GM12878 (cell line): ENCODE measurements at regions not wholly inside any gene's neighbourhood (a gene's known extent, or its start where the extent isn't known, plus 50 kb on each side); places are given as distances from the start of the nearest gene placed in this dataset.

Experiments
- ATAC-seq: fragments of 200-7000 bp; cut with Tn5 transposase; 3 replicates; pipeline ENCODE4 v1.9.1; 2020; ENCODE audit warnings: mild to moderate bottlenecking, moderate library complexity
- BruUV-seq: library from RNA; stranded (reverse); fragments of 400-500 nt; replicated peaks from 2 replicates; lab custom pipeline; 2021; lab: Mats Ljungman, UMichigan
- CTCF ChIA-PET: fragments of 300-600 bp; sonication (Branson Sonifier 250); formaldehyde crosslinking; extraction: SDS; loops from one replicate; lab custom pipeline; 2021; ENCODE audit warnings: inconsistent platforms; lab: Yijun Ruan, JAX
- POLR2A ChIA-PET: fragments of 350-600 bp; formaldehyde crosslinking; extraction: SDS; loops from one replicate; lab custom pipeline; 2021; ENCODE audit warnings: inconsistent platforms; lab: Charles Lee
- RAD21 ChIA-PET: fragments of 300-600 bp; sonication (Branson Sonifier 250); formaldehyde crosslinking; loops from one replicate; lab custom pipeline; 2023; ENCODE audit warnings: antibody characterized with exemption; ENCODE audit not compliant: unreplicated experiment; lab: Charles Lee
- SMC1A ChIA-PET: fragments of 300-600 bp; sonication (Branson Sonifier 250); formaldehyde crosslinking; loops from one replicate; lab custom pipeline; 2023; ENCODE audit not compliant: unreplicated experiment, uncharacterized antibody; lab: Charles Lee
- DNase-seq: peaks from one replicate; pipeline ENCODE4 v3.0.0-alpha.2; 2011; ENCODE audit warnings: low read depth, low spot score
- FAIRE-seq: peaks from 3 replicates; lab custom pipeline; 2011; peaks lifted over from hg19 to GRCh38; lab: Jason Lieb, UNC
- H2AFZ ChIP-seq: 2 replicates; pipeline ENCODE4 v1.6.0; 2011; ENCODE audit warnings: low read depth, low read length, control low read depth; ENCODE audit not compliant: control insufficient read depth
- H3K27ac ChIP-seq: 2 replicates; pipeline ENCODE4 v1.5.1; 2011; ENCODE audit warnings: control low read depth; ENCODE audit not compliant: control insufficient read depth, insufficient read depth
- H3K27me3 ChIP-seq, 2 experiments: replicated peaks in 1 of 2; 2 replicates each; pipeline versions ENCODE4 v1.6.0 to v1.6.1; 2011; ENCODE audit warnings: low read length in 1 of 2; ENCODE audit not compliant: control insufficient read depth in 2 of 2, insufficient read depth in 2 of 2
- H3K36me3 ChIP-seq, 2 experiments: 2 replicates each; pipeline ENCODE4 v1.5.1; 2011; ENCODE audit warnings: low read length in 1 of 2; ENCODE audit not compliant: control insufficient read depth in 2 of 2, insufficient read depth in 2 of 2
- H3K4me1 ChIP-seq: 2 replicates; pipeline ENCODE4 v1.6.1; 2011; ENCODE audit warnings: mild to moderate bottlenecking, low read length, moderate library complexity, mixed read lengths; ENCODE audit not compliant: control insufficient read depth, insufficient read depth
- H3K4me2 ChIP-seq: 2 replicates; pipeline ENCODE4 v1.6.0; 2011; ENCODE audit warnings: control low read depth; ENCODE audit not compliant: control insufficient read depth, insufficient read depth
- H3K4me3 ChIP-seq: fragments of 200-600 bp; sonication (generic); 2 replicates; pipeline ENCODE4 v1.5.1; 2016
- H3K79me2 ChIP-seq: 2 replicates; pipeline ENCODE4 v1.6.0; 2011; ENCODE audit warnings: low read length; ENCODE audit not compliant: control insufficient read depth, insufficient read depth
- H3K9ac ChIP-seq: 2 replicates; pipeline ENCODE4 v1.8.0; 2011; ENCODE audit warnings: low read length, control low read depth, mixed read lengths; ENCODE audit not compliant: control insufficient read depth, insufficient read depth
- H3K9me3 ChIP-seq: replicated peaks from 3 replicates; pipeline ENCODE4 v1.5.1; 2011; ENCODE audit warnings: mild to moderate bottlenecking, low read length; ENCODE audit not compliant: control insufficient read depth, insufficient read depth
- H4K20me1 ChIP-seq: 2 replicates; pipeline ENCODE4 v1.6.0; 2011; ENCODE audit not compliant: control insufficient read depth, insufficient read depth
- ATF7 ChIP-seq: fragments of 450-650 bp; IDR thresholded peaks from 2 replicates; pipeline ENCODE4 v1.6.1; 2016; ENCODE audit warnings: low read depth, mild to moderate bottlenecking
- CHD4 ChIP-seq: fragments of 200-600 bp; sonication (generic); IDR thresholded peaks from 2 replicates; pipeline ENCODE4 v1.6.1; 2016; ENCODE audit warnings: mild to moderate bottlenecking
- EP300 ChIP-seq, 2 experiments: fragments of 150-350 bp in 1 of 2; IDR thresholded peaks; 2 replicates each; pipeline ENCODE4 v1.6.1; 2011 to 2012; ENCODE audit warnings: low read depth in 2 of 2, low read length in 2 of 2, borderline replicate concordance in 1 of 2, improper control_type of control experiment in 1 of 2, inconsistent platforms in 1 of 2; ENCODE audit not compliant: control insufficient read depth in 1 of 2
- HDAC6 ChIP-seq: fragments of 200-600 bp; sonication (generic); IDR thresholded peaks from one replicate; pipeline ENCODE4 v1.8.0; 2017; ENCODE audit warnings: antibody characterized with exemption; ENCODE audit not compliant: unreplicated experiment
- IKZF2 ChIP-seq, 2 experiments: fragments of 450-650 bp; IDR thresholded peaks; 2 replicates each; pipeline ENCODE4 v1.6.1; 2017; ENCODE audit warnings: mild to moderate bottlenecking in 2 of 2, moderate library complexity in 2 of 2
- KDM1A ChIP-seq: fragments of 200-600 bp; sonication (generic); IDR thresholded peaks from 2 replicates; pipeline ENCODE4 v1.6.1; 2016; ENCODE audit warnings: borderline replicate concordance
- MEF2B ChIP-seq: fragments of 450-650 bp; IDR thresholded peaks from 2 replicates; pipeline ENCODE4 v1.6.1; 2018; ENCODE audit warnings: mild to moderate bottlenecking, moderate library complexity; ENCODE audit not compliant: partially characterized antibody, poor library complexity, severe bottlenecking
- MTA2 ChIP-seq: fragments of 450-650 bp; IDR thresholded peaks from 2 replicates; pipeline ENCODE4 v1.6.1; 2016; ENCODE audit warnings: low read depth, mild to moderate bottlenecking, moderate library complexity
- MYB ChIP-seq: fragments of 150-350 bp; IDR thresholded peaks from 2 replicates; pipeline ENCODE4 v1.6.1; 2014; ENCODE audit warnings: mild to moderate bottlenecking, low read depth, low read length, borderline replicate concordance
- NBN ChIP-seq: fragments of 450-650 bp; IDR thresholded peaks from 2 replicates; pipeline ENCODE4 v1.6.1; 2016
- SIX5 ChIP-seq: IDR thresholded peaks from 2 replicates; pipeline ENCODE4 v1.6.1; 2011; ENCODE audit warnings: mild to moderate bottlenecking, low read depth, low read length, moderate library complexity; ENCODE audit not compliant: severe bottlenecking
- SMARCA5 ChIP-seq: fragments of 450-650 bp; IDR thresholded peaks from 2 replicates; pipeline ENCODE4 v1.6.1; 2017; ENCODE audit warnings: mild to moderate bottlenecking
- TBL1XR1 ChIP-seq: IDR thresholded peaks from 2 replicates; pipeline ENCODE4 v1.6.1; 2012; ENCODE audit warnings: low read depth, low read length, improper control_type of control experiment
- ZNF207 ChIP-seq: fragments of 450-650 bp; IDR thresholded peaks from 2 replicates; pipeline ENCODE4 v1.6.1; 2014; ENCODE audit warnings: antibody characterized with exemption, mild to moderate bottlenecking, borderline replicate concordance
- ZNF622 ChIP-seq: fragments of 450-650 bp; IDR thresholded peaks from 2 replicates; pipeline ENCODE4 v1.6.1; 2017; ENCODE audit warnings: mild to moderate bottlenecking, inconsistent platforms
- WGBS: methylation state at CpG from one replicate; pipeline ENCODE4 v1.1.6; 2016; ENCODE audit warnings: low lambda C conversion rate; ENCODE audit not compliant: insufficient replicate concordance, insufficient coverage; ENCODE audit errors: missing lambda C conversion rate; 5-methylcytosine and 5-hydroxymethylcytosine counted together
- in situ Hi-C: fragments of 300-500 bp; cut with MboI; formaldehyde crosslinking; loops from 9 replicates; pipeline ENCODE4 v1.14.3; 2018; ENCODE audit warnings: mixed read lengths
- intact Hi-C: fragments of 100-400 bp; cut with micrococcal nuclease; formaldehyde crosslinking; loops from one replicate; pipeline ENCODE4 v1.14.2; 2022; ENCODE audit not compliant: unreplicated experiment
- TF ChIP-seq, protein P1 (sequence below): fragments of 450-650 bp; IDR thresholded peaks from 2 replicates; pipeline ENCODE4 v1.6.1; 2017; ENCODE audit warnings: low read depth, mild to moderate bottlenecking, moderate library complexity

DNA sequence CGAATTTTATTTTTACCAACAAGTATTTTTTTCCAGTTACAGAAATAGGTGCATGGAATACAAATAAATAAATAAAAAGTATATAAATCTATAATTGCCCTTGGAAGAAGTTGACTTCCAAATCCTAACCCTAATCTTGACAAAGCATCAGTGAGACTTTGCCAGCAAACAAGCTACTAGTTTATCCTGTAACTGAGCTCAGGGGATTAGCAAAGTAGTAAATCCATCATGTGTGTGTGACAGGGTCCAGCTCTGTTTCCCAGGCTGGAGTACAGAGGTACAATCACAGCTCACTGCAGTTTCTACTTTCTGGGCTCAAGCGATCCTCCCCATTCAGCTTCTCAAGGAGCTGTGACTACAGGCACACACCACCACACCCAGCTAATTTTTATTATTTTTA lies 948.0 kb upstream of the CNTNAP5 start:
- no peaks in the 10 kb centered on the region for H3K4me1 ChIP-seq
- no peak overlapping the region for H3K4me2 ChIP-seq
- no TSS peak for BruUV-seq
- ChIA-PET POLR2A (interaction anchor here (0.5 kb wide), 1 partner anchor 265 kb away, joined by 4 read pairs; no protein-coding TSS in a partner anchor), SMC1A (interaction anchor here (1.1 kb wide), 2 partner anchors 22 to 127 kb away, joined by 3 read pairs; no protein-coding TSS in a partner anchor), RAD21 (no interaction called here), CTCF (interaction anchor here (2.6 kb wide), 1 partner anchor 16 kb away, joined by 7 read pairs; no protein-coding TSS in a partner anchor)
- no peak overlapping the region for H3K27ac ChIP-seq
- H4K20me1 ChIP-seq, result no peaks in the 10 kb centered on the region
- no peaks in the 10 kb centered on the region for H3K27me3 ChIP-seq
- no peak overlapping the region for H3K9ac ChIP-seq
- no peak overlapping the region for H2AFZ ChIP-seq
- in situ Hi-C loops, result no loop called here
- TF ChIP-seq MYB (no peak), ZNF622 (no peak), KDM1A (no peak), SMARCA5 (no peak), CHD4 (no peak), HDAC6 (no peak), TBL1XR1 (no peak), SIX5 (no peak)
- FAIRE-seq, result no peak
- intact Hi-C loops, result no loop called here
- no peaks in the 10 kb centered on the region for H3K36me3 ChIP-seq
- DNase-seq, result no peak
- no peak for ATAC-seq
- H3K9me3 ChIP-seq, result no peaks in the 10 kb centered on the region
- 19% methylated on average over 2 of the region's 2 CpGs for WGBS
- no peaks in the 10 kb centered on the region for H3K79me2 ChIP-seq
- H3K4me3 ChIP-seq, result no peak overlapping the region

DNA sequence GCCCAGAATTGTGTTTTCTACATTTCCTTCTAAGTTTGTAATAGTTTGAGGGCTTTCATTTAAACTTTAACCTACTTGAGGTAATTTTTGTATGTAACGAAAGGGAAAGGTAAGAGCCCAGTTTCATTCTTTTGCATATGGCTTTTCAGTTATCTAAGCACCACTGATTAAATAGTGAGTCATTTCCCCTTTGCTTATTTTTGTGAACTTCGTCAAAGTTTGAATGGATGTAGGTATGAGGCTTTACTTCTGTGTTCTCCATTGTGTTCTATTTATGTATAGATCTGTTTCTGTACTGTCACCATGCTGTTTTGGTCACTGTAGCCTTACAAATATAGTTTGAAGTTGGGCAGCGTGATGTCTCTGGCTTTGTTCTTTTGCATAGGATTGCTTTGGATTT lies 944.8 kb upstream of the CNTNAP5 start:
- DNase-seq (peak; percentile 11), ATAC-seq (peak; percentile 96), FAIRE-seq (no peak)
- Histone ChIP-seq H3K4me1 (no peaks in the 10 kb centered on the region), H3K9me3 (no peaks in the 10 kb centered on the region), H3K27ac (no peak overlapping the region), H3K9ac (no peak overlapping the region), H2AFZ (no peak overlapping the region), H3K4me3 (no peak overlapping the region), H3K27me3 (no peaks in the 10 kb centered on the region), H3K36me3 (no peaks in the 10 kb centered on the region), H3K79me2 (no peaks in the 10 kb centered on the region), H3K4me2 (no peak overlapping the region), H4K20me1 (no peaks in the 10 kb centered on the region)
- intact Hi-C loops (no loop called here), in situ Hi-C loops (no loop called here)
- TF ChIP-seq ATF7, result peak; percentile 78; the same call in 1 of the 2 replicates
- TF ChIP-seq, protein P1, sequence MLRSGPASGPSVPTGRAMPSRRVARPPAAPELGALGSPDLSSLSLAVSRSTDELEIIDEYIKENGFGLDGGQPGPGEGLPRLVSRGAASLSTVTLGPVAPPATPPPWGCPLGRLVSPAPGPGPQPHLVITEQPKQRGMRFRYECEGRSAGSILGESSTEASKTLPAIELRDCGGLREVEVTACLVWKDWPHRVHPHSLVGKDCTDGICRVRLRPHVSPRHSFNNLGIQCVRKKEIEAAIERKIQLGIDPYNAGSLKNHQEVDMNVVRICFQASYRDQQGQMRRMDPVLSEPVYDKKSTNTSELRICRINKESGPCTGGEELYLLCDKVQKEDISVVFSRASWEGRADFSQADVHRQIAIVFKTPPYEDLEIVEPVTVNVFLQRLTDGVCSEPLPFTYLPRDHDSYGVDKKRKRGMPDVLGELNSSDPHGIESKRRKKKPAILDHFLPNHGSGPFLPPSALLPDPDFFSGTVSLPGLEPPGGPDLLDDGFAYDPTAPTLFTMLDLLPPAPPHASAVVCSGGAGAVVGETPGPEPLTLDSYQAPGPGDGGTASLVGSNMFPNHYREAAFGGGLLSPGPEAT, result peak; percentile 28; the same call in 1 of the 2 replicates
- peak in 1 of 2 experiments; percentile 62; a peak in 2 of 4 replicates for TF ChIP-seq EP300 (IDR thresholded peaks at IDR 0.05; ENCODE audit: borderline replicate concordance in 1 of 2, control insufficient read depth in 1 of 2, low read depth in 2 of 2, low read length in 2 of 2)
- no peak for TF ChIP-seq NBN
- peak; percentile 57; the same call in 1 of the 2 replicates for TF ChIP-seq MTA2
- peak; percentile 39 for TF ChIP-seq MEF2B
- TF ChIP-seq IKZF2 (IDR thresholded peaks at IDR 0.05), result peak in 1 of 2 experiments; percentile 22; a peak in 2 of 4 replicates
- no peak for TF ChIP-seq ZNF207
- RAD21 ChIA-PET, result interaction anchor here (1.4 kb wide), 1 partner anchor 92 kb away, joined by 3 read pairs; no protein-coding TSS in a partner anchor
- no TSS peak for BruUV-seq
- SMC1A ChIA-PET, result interaction anchor here (0.7 to 2.3 kb wide), 3 partner anchors 9 to 26 kb away, joined by 3 to 9 read pairs (median 3); no protein-coding TSS in a partner anchor
- POLR2A ChIA-PET, result interaction anchor here (0.6 kb wide), 1 partner anchor 712 kb away, joined by 3 read pairs; no protein-coding TSS in a partner anchor
- CTCF ChIA-PET, result no interaction called here
- 9% methylated on average over 3 of the region's 3 CpGs for WGBS
